Glutamatergic neuron (in vitro differentiated cells): ENCODE measurements at regions not wholly inside any gene's neighbourhood (a gene's known extent, or its start where the extent isn't known, plus 50 kb on each side); places are given as distances from the start of the nearest gene placed in this dataset.

ENCODE experiments used
- DNase-seq: peaks from one replicate; pipeline ENCODE4 v3.0.0; 2022
- H3K27ac Mint-ChIP-seq: one replicate; pipeline ENCODE4 v1.8.0; 2020; ENCODE audit warnings: mild to moderate bottlenecking, mixed read lengths, inconsistent platforms; ENCODE audit not compliant: unreplicated experiment
- H3K27me3 Mint-ChIP-seq: one replicate; pipeline ENCODE4 v1.8.0; 2020; ENCODE audit warnings: mild to moderate bottlenecking, moderate library complexity, mixed read lengths, inconsistent platforms; ENCODE audit not compliant: unreplicated experiment
- H3K36me3 Mint-ChIP-seq: one replicate; pipeline ENCODE4 v1.8.0; 2020; ENCODE audit warnings: mild to moderate bottlenecking, mixed read lengths, inconsistent platforms; ENCODE audit not compliant: unreplicated experiment
- H3K4me1 Mint-ChIP-seq: one replicate; pipeline ENCODE4 v1.8.0; 2020; ENCODE audit warnings: mild to moderate bottlenecking, low read depth, mixed read lengths, inconsistent platforms; ENCODE audit not compliant: unreplicated experiment
- H3K4me3 Mint-ChIP-seq: one replicate; pipeline ENCODE4 v1.8.0; 2020; ENCODE audit warnings: mild to moderate bottlenecking, mixed read lengths, inconsistent platforms; ENCODE audit not compliant: unreplicated experiment
- H3K9me3 Mint-ChIP-seq: one replicate; pipeline ENCODE4 v1.8.0; 2020; ENCODE audit warnings: mild to moderate bottlenecking, moderate library complexity, mixed read lengths, inconsistent platforms; ENCODE audit not compliant: unreplicated experiment
- TF ChIP-seq, protein P1 (sequence below): fragments of 200-600 bp; sonication (generic); IDR thresholded peaks from one replicate; pipeline ENCODE4 v1.5.0; 2021; ENCODE audit not compliant: partially characterized antibody, unreplicated experiment

- DNase-seq, result no peak
- Mint-ChIP-seq H3K27me3 (peaks cover 2% of the 10 kb centered on the region), H3K36me3 (peaks cover 3% of the 10 kb centered on the region), H3K4me3 (no peak overlapping the region), H3K4me1 (no peaks in the 10 kb centered on the region), H3K27ac (no peak overlapping the region), H3K9me3 (no peaks in the 10 kb centered on the region)
- TF ChIP-seq, protein P1, sequence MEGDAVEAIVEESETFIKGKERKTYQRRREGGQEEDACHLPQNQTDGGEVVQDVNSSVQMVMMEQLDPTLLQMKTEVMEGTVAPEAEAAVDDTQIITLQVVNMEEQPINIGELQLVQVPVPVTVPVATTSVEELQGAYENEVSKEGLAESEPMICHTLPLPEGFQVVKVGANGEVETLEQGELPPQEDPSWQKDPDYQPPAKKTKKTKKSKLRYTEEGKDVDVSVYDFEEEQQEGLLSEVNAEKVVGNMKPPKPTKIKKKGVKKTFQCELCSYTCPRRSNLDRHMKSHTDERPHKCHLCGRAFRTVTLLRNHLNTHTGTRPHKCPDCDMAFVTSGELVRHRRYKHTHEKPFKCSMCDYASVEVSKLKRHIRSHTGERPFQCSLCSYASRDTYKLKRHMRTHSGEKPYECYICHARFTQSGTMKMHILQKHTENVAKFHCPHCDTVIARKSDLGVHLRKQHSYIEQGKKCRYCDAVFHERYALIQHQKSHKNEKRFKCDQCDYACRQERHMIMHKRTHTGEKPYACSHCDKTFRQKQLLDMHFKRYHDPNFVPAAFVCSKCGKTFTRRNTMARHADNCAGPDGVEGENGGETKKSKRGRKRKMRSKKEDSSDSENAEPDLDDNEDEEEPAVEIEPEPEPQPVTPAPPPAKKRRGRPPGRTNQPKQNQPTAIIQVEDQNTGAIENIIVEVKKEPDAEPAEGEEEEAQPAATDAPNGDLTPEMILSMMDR, result no peak
These were observed 274.4 kb upstream of the PCSK5 start for GRCh38 chr9:75616052-75616451.

DNA sequence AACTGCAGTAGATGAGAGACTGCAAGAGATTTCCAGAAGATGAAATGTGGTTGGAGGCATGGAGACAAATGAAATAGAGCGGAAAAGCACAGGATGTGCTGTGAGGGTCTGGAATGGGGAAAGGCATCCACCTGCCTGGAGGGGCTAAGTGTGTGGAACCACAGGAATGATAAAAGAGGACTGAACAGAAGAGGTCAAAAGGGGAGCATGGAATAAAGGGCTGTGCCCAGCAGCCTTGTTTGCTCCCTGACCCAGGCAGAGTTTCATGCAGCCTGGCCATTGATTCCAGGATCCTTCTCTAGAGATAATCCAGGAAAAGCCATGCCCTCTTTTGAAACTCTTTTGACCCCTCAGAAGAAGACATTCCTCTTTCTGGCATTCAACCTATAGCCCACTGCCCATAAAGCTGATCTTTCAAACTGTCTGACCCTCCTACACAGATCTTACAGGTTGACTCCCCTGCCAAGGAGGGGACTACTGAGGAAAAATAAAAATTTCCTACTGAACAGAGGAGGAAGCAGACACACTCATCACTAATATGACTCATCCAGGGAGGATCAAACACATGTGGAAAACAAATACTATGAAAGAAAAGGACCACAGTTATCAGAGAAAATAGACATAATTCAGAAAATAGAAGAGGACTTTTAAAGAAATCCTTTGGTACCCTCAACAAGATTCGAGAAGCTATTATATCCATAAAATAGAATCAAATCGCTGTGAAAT lies 273.5 kb upstream of the PCSK5 start:
- TF ChIP-seq, protein P1, result no peak
- no peak for DNase-seq
- Mint-ChIP-seq H3K9me3 (no peaks in the 10 kb centered on the region), H3K36me3 (peaks cover 3% of the 10 kb centered on the region), H3K27ac (no peak overlapping the region), H3K27me3 (peaks cover 2% of the 10 kb centered on the region), H3K4me1 (no peaks in the 10 kb centered on the region), H3K4me3 (no peak overlapping the region)

DNA sequence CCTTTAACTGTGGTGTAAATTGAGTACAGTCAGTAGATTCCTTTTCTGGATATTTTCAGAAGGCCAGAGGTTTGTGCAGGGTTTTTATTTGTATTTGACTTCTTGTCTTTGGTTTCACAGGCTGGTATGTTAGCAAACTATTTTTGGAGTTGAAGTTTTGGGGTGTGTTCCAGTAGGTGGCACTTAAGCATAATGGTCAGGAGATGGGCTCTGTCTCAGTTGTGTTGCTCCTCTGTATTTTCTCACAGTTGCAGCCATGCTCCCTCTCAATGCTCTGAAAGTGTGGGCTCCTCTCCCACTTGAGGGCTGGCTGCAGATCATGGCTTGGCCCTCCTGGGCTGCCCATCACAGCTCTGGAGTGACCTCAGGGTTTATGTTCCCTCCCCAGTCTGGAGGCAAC lies 267.0 kb upstream of the PCSK5 start:
- TF ChIP-seq, protein P1, result no peak
- no peak for DNase-seq
- H3K4me1 Mint-ChIP-seq, result no peaks in the 10 kb centered on the region
- peaks cover 3% of the 10 kb centered on the region for H3K27me3 Mint-ChIP-seq
- peaks cover 3% of the 10 kb centered on the region for H3K36me3 Mint-ChIP-seq
- no peak overlapping the region for H3K4me3 Mint-ChIP-seq
- H3K9me3 Mint-ChIP-seq, result no peaks in the 10 kb centered on the region
- H3K27ac Mint-ChIP-seq, result no peak overlapping the region

- no peak for DNase-seq
- Mint-ChIP-seq H3K4me1 (no peaks in the 10 kb centered on the region), H3K27ac (no peak overlapping the region), H3K4me3 (no peak overlapping the region), H3K27me3 (peaks cover 3% of the 10 kb centered on the region), H3K36me3 (peaks cover under 1% of the 10 kb centered on the region), H3K9me3 (no peaks in the 10 kb centered on the region)
- TF ChIP-seq, protein P1, result no peak
These were observed 265.5 kb upstream of the PCSK5 start for GRCh38 chr9:75624998-75625397.

- Mint-ChIP-seq H3K4me1 (no peaks in the 10 kb centered on the region), H3K27ac (no peak overlapping the region), H3K27me3 (peaks cover 3% of the 10 kb centered on the region), H3K36me3 (no peaks in the 10 kb centered on the region), H3K9me3 (no peaks in the 10 kb centered on the region), H3K4me3 (no peak overlapping the region)
- TF ChIP-seq, protein P1, result no peak
- DNase-seq, result no peak
These were observed 263.6 kb upstream of the PCSK5 start for GRCh38 chr9:75626860-75627259.
